D341Med (cell line): ENCODE measurements at regions not wholly inside any gene's neighbourhood (a gene's known extent, or its start where the extent isn't known, plus 50 kb on each side); places are given as distances from the start of the nearest gene placed in this dataset.

Experiments used
- DNase-seq: peaks from one replicate; pipeline ENCODE4 v3.0.0; 2012; ENCODE audit warnings: low spot score

GRCh38 chr15:97350813-97351212 lies 609.7 kb upstream of the ARRDC4 start:
- DNase-seq = no peak

DNA sequence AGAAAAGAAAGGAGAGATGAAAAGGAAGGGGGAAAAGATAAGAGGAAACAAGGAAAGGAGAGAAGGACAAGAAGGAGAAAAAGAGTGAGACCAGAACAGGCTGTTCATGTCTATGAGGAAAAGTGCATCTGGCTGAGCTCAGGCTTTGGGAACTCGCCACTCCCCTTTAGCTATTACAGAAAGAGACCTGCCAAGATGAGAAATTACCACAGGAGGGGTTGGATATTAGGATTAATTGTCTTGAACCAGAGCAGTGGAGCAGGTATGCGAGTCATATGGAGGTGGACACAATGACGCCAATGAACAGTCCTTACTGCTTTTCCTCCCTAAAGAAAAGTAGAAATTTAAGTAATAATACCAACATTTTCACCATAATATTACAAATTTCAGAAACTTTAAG lies 577.0 kb upstream of the ARRDC4 start:
- DNase-seq = no peak

DNA sequence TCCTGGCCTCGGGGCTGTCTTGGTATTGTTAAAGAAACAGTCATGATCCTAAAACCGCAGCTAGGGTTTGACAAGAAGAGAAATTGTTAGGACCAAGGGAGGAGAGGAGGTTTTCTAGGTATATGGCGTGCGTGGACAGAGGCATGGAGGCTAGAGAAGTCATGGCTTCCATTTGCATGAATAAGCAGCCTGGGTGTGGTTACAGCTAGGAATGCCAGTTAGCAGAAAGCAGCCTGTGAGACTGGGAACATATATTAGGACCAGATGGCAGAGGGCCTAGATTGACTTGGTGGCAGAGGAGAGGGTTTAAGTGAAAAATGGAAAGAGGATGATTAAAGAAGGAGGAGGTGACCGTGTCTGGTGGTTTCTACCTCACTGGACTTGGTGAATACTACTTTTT lies 573.6 kb upstream of the ARRDC4 start:
- DNase-seq = no peak

DNA sequence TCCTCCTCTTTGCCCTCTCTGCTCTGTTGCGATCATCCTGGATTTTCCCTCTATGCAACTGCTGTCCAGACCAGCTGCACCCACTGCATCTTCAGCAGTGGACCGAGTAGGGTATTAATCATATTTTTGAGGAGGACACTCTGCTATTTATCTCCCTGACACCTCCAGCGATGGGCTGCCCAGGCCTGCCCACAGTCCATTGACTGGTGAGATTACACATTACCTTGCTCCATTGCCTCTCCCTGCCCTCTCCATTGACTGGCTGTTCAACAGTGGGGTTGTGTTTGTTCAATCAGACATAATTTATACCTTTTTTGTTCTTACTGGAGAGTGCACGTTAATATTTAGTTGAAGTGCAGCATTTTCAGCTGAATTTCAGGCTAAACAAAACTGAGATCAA lies 559.3 kb upstream of the ARRDC4 start:
- DNase-seq = no peak

DNA sequence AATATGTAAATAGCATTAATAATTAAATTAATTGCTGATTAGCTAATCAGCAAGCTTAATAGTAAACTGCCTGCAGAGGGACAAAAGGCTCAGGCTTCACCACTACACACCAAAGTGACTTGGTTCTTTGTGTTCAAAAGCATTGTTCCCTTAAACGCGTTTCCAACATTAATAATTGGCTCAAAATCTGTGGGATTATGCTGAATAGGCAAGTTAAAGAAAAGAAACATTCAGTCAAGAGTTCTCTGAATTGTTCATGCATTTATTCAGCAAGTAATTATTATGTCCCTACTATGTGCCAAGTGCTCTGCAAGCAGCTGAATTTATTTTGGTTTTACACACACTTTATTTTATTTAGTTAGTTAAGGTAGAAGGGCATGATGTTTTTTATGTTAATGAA lies 558.5 kb upstream of the ARRDC4 start:
- DNase-seq = no peak

DNA sequence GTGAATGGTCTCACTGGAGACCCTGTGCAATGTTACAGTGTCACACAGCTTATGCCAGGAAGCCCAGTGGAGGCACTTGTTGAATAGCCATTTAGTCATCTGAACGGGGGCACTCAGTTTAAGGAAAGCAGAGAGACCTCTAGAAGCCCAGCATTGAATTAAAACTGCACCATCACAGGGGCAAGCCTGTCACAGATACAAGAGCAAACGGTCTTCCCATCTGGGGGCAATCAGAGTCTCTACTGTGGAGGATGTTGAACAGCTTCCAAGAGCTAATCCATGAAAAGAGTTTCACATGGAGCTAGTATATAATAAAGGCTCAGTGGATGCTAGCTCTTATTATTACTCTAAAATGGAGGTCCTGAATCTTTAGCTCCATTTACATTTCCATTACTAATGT lies 553.7 kb upstream of the ARRDC4 start:
- no peak for DNase-seq

GRCh38 chr15:97410897-97411575 lies 549.5 kb upstream of the ARRDC4 start:
- no peak for DNase-seq

- DNase-seq = no peak
Observed at GRCh38 chr15:97420130-97420529, 540.4 kb upstream of the ARRDC4 start.

DNA sequence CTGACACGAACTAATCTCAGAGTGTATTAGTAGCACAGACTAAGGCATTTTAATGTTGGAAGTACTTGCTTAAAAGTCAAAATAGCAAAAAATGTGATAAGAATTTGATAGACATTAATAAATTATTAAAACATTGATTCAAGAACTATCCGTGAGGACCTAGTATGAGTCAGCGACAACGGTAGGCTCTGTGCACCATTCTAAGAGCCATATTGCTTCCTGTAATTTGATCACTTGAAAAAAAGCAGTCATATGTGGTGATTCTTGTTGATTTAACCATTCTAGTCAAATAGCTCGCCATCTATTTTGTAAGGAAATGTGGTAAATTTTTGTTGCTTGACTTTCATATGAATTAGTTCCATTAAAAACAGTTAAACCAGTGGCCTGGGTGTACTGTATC lies 534.9 kb upstream of the ARRDC4 start:
- DNase-seq = no peak

GRCh38 chr15:97443101-97443500 lies 517.4 kb upstream of the ARRDC4 start:
- DNase-seq = no peak

DNA sequence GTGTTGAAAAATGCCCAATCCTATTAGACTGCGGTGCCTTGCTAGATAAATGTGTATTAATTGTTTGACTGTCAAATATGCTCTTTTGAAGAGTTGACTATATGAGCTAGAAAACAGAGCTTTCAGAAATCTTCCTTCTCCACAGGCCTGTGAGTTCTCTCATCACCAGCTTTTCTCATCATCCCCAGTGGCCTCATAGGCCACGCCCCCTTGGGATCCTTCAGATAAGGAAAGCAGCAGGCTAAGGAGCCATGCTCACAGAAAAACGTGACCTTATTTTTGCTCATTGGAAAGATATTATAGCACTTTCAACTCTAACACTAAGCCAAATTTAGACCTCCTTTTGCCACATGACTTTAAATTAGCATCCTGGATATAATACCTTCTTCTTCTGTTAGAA lies 514.4 kb upstream of the ARRDC4 start:
- peak; percentile 15 for DNase-seq

DNA sequence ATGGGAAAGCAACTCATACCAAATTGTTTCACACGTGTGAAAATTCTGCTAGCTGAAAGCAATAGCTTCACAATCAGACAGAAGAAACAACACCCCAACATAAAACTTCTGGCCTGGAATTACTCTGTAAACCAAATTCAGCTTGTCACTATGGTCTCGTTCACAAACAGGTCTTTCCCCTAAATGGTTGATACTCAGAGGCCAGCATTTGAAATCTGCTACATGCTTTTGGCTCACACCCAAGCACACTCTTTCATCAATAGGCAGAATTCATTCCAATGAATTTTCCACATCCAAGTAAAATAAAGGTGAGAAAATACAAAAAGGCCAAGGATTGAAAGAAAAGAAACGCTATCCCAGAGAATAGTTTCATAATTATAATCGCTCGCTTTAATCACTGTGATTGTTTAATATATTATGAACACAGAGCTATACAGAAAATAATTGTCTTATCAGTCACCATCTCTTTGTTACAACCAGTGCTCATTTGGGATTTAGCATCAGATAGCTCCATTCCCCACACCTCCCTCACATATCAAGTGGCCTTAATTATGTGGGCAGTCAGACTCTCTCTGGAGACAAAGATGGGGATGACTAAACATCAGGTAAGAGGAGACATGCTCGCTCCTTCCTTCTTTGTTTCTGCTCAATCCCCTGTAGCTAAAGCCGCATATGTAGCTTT lies 503.8 kb upstream of the ARRDC4 start:
- no peak for DNase-seq

- DNase-seq = no peak
Observed at GRCh38 chr15:97457203-97457847, 503.2 kb upstream of the ARRDC4 start.

- DNase-seq = no peak
Observed at GRCh38 chr15:97459771-97460170, 500.7 kb upstream of the ARRDC4 start.

DNA sequence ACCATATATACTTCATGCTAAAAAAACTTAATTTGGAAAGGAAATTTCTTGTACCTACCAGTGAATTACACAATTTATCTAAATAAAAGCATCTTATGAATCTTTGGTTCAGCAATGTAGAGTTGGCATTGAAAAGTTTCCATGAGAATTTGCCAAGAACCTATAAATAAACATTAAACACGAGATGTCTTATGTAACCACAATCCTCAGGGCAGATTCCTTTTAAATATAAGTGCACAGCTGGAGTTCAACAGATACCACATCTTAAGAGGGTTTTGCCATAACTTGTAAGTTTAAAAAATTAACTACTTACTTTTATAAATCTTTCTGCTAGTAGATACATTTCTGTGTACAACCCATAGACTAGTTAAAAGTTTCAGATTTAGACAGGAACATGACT lies 499.3 kb upstream of the ARRDC4 start:
- DNase-seq = no peak

DNA sequence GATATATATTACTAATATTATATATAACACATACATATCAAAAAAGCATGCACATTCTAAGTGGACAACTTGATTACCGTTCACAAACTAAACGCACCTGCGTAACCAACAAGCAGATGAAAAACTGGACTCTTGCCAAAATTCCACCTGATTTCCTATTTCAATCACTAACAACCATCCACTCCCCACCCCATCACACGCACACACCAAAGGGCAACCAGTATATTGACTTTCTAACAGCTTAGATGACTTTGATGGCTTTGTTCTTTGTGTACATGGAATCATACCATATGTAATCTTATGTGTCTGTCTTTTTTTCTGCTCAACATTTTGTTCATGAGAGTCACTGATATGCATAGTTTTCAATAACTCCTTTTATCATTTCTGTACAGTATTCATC lies 496.8 kb upstream of the ARRDC4 start:
- no peak for DNase-seq

DNA sequence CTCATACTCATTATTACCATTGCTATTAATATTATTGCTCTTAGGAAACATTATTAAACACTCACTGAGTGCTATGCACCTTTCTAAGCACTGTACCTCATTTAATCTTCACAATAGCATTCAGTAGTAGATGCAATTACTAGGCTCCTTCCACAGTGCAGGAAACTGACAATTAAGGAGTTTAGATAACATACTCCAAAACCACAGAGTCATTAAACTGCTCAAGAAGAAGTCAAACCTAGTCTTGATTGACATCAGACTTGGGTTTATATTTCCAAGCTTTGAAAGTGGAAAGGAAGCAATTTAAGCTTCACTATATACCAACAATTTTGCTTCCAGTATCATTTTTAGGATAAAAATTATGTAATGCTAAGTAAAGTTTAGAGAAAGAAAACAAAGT lies 490.1 kb upstream of the ARRDC4 start:
- no peak for DNase-seq

DNA sequence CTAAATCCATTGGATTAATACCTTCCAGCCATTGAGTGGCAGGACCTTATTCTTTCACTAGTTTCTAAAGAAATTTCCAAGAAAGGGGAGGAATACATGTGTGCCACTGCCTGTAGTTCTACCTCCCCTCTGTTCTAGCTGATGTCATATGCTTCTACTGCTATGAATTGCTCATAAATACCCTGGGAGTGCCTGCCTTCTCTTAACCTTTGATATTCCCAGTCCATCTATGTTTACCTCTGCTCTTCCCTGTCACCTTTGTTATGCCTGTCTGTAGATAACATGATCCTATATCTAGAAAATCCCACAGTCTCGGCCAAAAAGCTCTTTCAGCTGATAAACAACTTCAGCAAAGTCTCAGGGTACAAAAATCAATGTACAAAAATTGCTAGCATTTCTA lies 486.9 kb upstream of the ARRDC4 start:
- DNase-seq = no peak

DNA sequence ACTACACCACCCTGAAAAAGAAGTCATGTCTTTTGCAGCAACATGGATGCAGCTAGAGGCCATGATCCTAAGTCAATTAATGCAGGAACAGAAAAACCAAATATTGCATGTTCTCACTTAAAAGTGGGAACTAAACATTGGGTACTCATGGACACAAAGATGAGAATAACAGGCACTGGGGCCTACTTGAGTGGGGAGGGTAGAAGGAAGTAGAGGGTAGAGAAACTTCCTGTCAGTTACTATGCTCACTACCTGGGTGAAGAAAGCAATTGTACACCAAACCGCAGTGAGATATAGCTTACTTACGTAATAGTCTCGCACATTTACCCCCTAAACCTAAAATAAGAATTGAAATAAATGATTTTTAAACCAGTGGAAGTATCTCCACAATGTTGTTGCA lies 480.5 kb upstream of the ARRDC4 start:
- no peak for DNase-seq

DNA sequence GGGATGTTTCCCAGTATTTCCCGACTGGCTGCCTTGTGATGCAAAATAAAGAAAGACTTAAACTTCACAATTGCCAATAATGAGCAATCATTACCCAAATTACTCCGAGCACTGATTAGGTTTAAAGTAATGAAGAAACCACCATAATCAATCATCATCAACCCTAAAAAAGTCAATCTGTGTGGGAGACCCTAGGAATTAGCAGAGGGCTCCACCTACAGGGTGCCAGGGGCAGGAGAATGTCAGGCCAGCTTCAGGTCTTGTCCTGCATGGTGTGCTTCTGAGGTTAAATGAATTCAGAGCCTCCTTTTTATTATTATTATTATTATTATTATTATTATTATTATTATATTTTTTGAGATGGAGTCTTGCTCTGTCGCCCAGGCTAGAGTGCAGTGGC lies 478.0 kb upstream of the ARRDC4 start:
- DNase-seq = peak; percentile 41

GRCh38 chr15:97483232-97483631 lies 477.3 kb upstream of the ARRDC4 start:
- no peak for DNase-seq

DNA sequence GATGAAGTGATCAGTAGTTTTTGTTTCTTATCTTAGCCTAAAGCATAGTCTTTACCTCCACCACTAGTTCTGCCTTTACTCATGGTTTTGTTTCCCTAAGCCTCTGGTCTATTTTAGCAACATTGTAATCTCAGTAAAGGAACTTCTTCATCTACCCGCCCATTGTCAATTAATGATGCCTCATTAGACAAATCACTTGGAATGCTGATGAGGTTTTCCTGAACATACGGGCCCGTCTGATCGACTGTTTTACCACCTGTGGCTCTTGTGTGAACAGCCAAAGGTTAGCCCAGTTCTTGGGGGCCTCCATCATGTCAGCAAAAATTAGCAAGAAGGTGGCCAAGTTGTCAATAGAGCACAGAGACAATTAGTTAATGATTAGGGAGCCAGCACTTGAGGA lies 470.1 kb upstream of the ARRDC4 start:
- no peak for DNase-seq

DNA sequence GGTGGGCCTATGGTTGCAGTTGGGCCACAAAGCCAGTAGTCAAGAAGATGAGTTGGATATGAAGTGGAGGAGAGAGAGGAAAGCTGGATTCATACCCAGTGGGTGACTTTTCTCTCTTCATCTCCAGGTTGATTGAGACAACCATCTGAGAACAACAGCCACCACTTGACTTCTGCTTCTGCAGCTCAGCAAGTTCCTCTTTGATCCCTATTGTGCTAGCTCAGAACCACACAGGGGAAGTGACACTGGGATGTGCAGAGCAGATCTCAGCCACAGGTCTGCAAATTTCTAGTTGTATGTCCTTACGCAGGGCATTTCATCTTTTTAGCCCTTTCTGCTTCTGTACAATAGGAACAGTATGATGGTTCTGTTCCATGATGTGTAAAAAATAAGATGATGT lies 459.2 kb upstream of the ARRDC4 start:
- no peak for DNase-seq

- DNase-seq = no peak
Observed at GRCh38 chr15:97502038-97502437, 458.5 kb upstream of the ARRDC4 start.
